Medulla oblongata (tissue), 1 donor: ENCODE measurements at regions not wholly inside any gene's neighbourhood (a gene's known extent, or its start where the extent isn't known, plus 50 kb on each side); places are given as distances from the start of the nearest gene placed in this dataset.
A peak's percentile ranks its signal among the peaks of the same experiment; 100 is the strongest.

Source experiments
- DNase-seq: peaks from one replicate; pipeline ENCODE4 v3.0.0-alpha.2; 2015; ENCODE audit errors: extremely low spot score

GRCh38 chr21:27212441-27212840 lies 245.6 kb upstream of the ADAMTS5 start:
- DNase-seq: no peak

GRCh38 chr21:27209546-27209945 lies 242.7 kb upstream of the ADAMTS5 start:
- DNase-seq: no peak

- no peak for DNase-seq
Observed at GRCh38 chr21:27206368-27206982, 239.6 kb upstream of the ADAMTS5 start.

- DNase-seq: no peak
Observed at GRCh38 chr21:27202301-27202700, 235.4 kb upstream of the ADAMTS5 start.

GRCh38 chr21:27201197-27201596 lies 234.3 kb upstream of the ADAMTS5 start:
- DNase-seq: no peak

GRCh38 chr21:27196651-27197050 lies 229.8 kb upstream of the ADAMTS5 start:
- DNase-seq: no peak

- no peak for DNase-seq
Observed at GRCh38 chr21:27192281-27192949, 225.5 kb upstream of the ADAMTS5 start.

- no peak for DNase-seq
Observed at GRCh38 chr21:27190601-27191000, 223.7 kb upstream of the ADAMTS5 start.

- no peak for DNase-seq
Observed at GRCh38 chr21:27189870-27190269, 223.0 kb upstream of the ADAMTS5 start.

GRCh38 chr21:27173053-27173452 lies 206.2 kb upstream of the ADAMTS5 start:
- DNase-seq: no peak

- DNase-seq: peak; percentile 3
Observed at GRCh38 chr21:27171707-27172106, 204.8 kb upstream of the ADAMTS5 start.

GRCh38 chr21:27168084-27168483 lies 201.2 kb upstream of the ADAMTS5 start:
- DNase-seq: no peak

GRCh38 chr21:27164208-27165177 lies 197.6 kb upstream of the ADAMTS5 start:
- no peak for DNase-seq

GRCh38 chr21:27158967-27159366 lies 192.1 kb upstream of the ADAMTS5 start:
- no peak for DNase-seq

GRCh38 chr21:27157097-27157496 lies 190.2 kb upstream of the ADAMTS5 start:
- no peak for DNase-seq

- DNase-seq: no peak
Observed at GRCh38 chr21:27156666-27157065, 189.8 kb upstream of the ADAMTS5 start.

GRCh38 chr21:27155130-27155500 lies 188.2 kb upstream of the ADAMTS5 start:
- no peak for DNase-seq

- no peak for DNase-seq
Observed at GRCh38 chr21:27154451-27155129, 187.7 kb upstream of the ADAMTS5 start.

GRCh38 chr21:27152996-27153395 lies 186.1 kb upstream of the ADAMTS5 start:
- DNase-seq: no peak

- DNase-seq: no peak
Observed at GRCh38 chr21:27149034-27149433, 182.1 kb upstream of the ADAMTS5 start.

- no peak for DNase-seq
Observed at GRCh38 chr21:27146268-27146667, 179.4 kb upstream of the ADAMTS5 start.
